Body of pancreas (tissue), 4 donors: ENCODE measurements at regions not wholly inside any gene's neighbourhood (a gene's known extent, or its start where the extent isn't known, plus 50 kb on each side); places are given as distances from the start of the nearest gene placed in this dataset.
"Not testable (repeated sequence)": the region's sequence is repeated elsewhere in the genome, so short reads cannot be mapped to it uniquely, and the experiment has no call there.

Experiments
- ATAC-seq: fragments of 150-250 bp; one replicate; pipeline ENCODE4 v1.9.1; 2016
- DNase-seq, 4 donors: peaks; one replicate each; pipeline ENCODE4 v3.0.0-alpha.2; 2019
- H3K27ac ChIP-seq, 4 donors: fragments of 200-600 bp; sonication (generic); 1 replicate in 3 of 4; 2 replicates in 1 of 4; pipeline versions ENCODE4 v1.5.1 to v1.6.1; 2016 to 2019; ENCODE audit warnings: mild to moderate bottlenecking in 1 of 4, mixed read lengths in 1 of 4, moderate library complexity in 1 of 4
- H3K27me3 ChIP-seq, 2 donors: fragments of 200-600 bp; sonication (generic); one replicate each; pipeline ENCODE4 v1.6.0; 2016; ENCODE audit warnings: mild to moderate bottlenecking in 1 of 2
- H3K36me3 ChIP-seq, 2 donors: fragments of 200-600 bp; sonication (generic); replicated peaks in 1 of 2; 2 replicates each; pipeline ENCODE4 v1.5.1; 2016; ENCODE audit warnings: low read depth in 2 of 2; ENCODE audit not compliant: insufficient read depth in 1 of 2
- H3K4me1 ChIP-seq: fragments of 200-600 bp; sonication (generic); one replicate; pipeline ENCODE4 v1.6.0; 2016
- H3K4me3 ChIP-seq, 2 donors: fragments of 200-600 bp; sonication (generic); 1 replicate in 1 of 2; 2 replicates in 1 of 2; pipeline ENCODE4 v1.5.1; 2016 to 2019
- H3K9me3 ChIP-seq, 3 donors: fragments of 200-600 bp; sonication (generic); 1 replicate in 2 of 3; 2 replicates in 1 of 3; pipeline ENCODE4 v1.5.1; 2016
- CTCF ChIP-seq, 7 experiments: fragments of 450-650 bp in 4 of 7; fragments of 200-600 bp in 3 of 7; sonication (generic) in 3 of 7; IDR thresholded peaks; one replicate each; pipeline ENCODE4 v1.5.1; 2016 to 2019; ENCODE audit warnings: antibody characterized with exemption in 7 of 7
- POLR2A ChIP-seq, 3 donors: fragments of 450-650 bp; IDR thresholded peaks; one replicate each; pipeline ENCODE4 v1.6.1; 2016; ENCODE audit warnings: antibody characterized with exemption in 3 of 3, mild to moderate bottlenecking in 2 of 3
- WGBS, 2 donors: methylation state at CpG; one replicate each; pipeline ENCODE4 v1.1.5; 2017; 5-methylcytosine and 5-hydroxymethylcytosine counted together
- intact Hi-C: fragments of 100-400 bp; cut with DNase I; formaldehyde crosslinking; loops from one replicate; pipeline ENCODE4 v1.15.1; 2023

GRCh38 chr13:97539651-97540610 lies 106.0 kb downstream of the RAP2A start:
- Histone ChIP-seq H3K36me3 (no peaks in the 10 kb centered on the region), H3K4me1 (no peaks in the 10 kb centered on the region), H3K27me3 (no peaks in the 10 kb centered on the region), H3K27ac (no peak overlapping the region), H3K4me3 (no peak overlapping the region), H3K9me3 (no peaks in the 10 kb centered on the region)
- no peak for ATAC-seq
- no peak for TF ChIP-seq CTCF (IDR thresholded peaks at IDR 0.05)
- TF ChIP-seq POLR2A (IDR thresholded peaks at IDR 0.05) = no peak
- intact Hi-C loops = no loop called here
- no peak for DNase-seq
- WGBS, 2 donors = 48 to 56% methylated on average over 4 of the region's 4 CpGs

- intact Hi-C loops = no loop called here
- Histone ChIP-seq H3K4me1 (no peaks in the 10 kb centered on the region), H3K4me3 (no peak overlapping the region), H3K36me3 (no peaks in the 10 kb centered on the region), H3K27me3 (no peaks in the 10 kb centered on the region), H3K27ac (no peak overlapping the region), H3K9me3 (no peaks in the 10 kb centered on the region)
- ATAC-seq = no peak
- 28 to 29% methylated on average over 6 of the region's 6 CpGs for WGBS, 2 donors
- TF ChIP-seq CTCF (IDR thresholded peaks at IDR 0.05) (no peak), POLR2A (IDR thresholded peaks at IDR 0.05) (no peak)
- DNase-seq = no peak
Observed at GRCh38 chr13:97540696-97541095, 106.7 kb downstream of the RAP2A start.

- DNase-seq = no peak
- TF ChIP-seq CTCF (IDR thresholded peaks at IDR 0.05) = no peak
- TF ChIP-seq POLR2A (IDR thresholded peaks at IDR 0.05) = no peak
- H3K27ac ChIP-seq = no peak overlapping the region
- intact Hi-C loops = no loop called here
- H3K4me3 ChIP-seq = no peak overlapping the region
- WGBS, 2 donors = 56 to 89% methylated on average over 3 to 4 of the region's 4 CpGs
- ATAC-seq = no peak
- H3K4me1 ChIP-seq = no peaks in the 10 kb centered on the region
- H3K27me3 ChIP-seq = no peaks in the 10 kb centered on the region
- H3K36me3 ChIP-seq = no peaks in the 10 kb centered on the region
- no peaks in the 10 kb centered on the region for H3K9me3 ChIP-seq
Observed at GRCh38 chr13:97542102-97542685, 108.2 kb downstream of the RAP2A start.

- Histone ChIP-seq H3K27me3 (no peaks in the 10 kb centered on the region), H3K36me3 (no peaks in the 10 kb centered on the region), H3K27ac (no peak overlapping the region), H3K4me1 (no peaks in the 10 kb centered on the region), H3K4me3 (no peak overlapping the region), H3K9me3 (no peaks in the 10 kb centered on the region)
- 75 to 79% methylated on average over 3 of the region's 3 CpGs for WGBS, 2 donors
- TF ChIP-seq POLR2A (IDR thresholded peaks at IDR 0.05) (no peak), CTCF (IDR thresholded peaks at IDR 0.05) (no peak)
- ATAC-seq (no peak), DNase-seq (no peak)
- intact Hi-C loops = no loop called here
Observed at GRCh38 chr13:97544031-97544765, 110.2 kb downstream of the RAP2A start.

- intact Hi-C loops, ATAC-seq, H3K27ac ChIP-seq: not testable (repeated sequence)
Observed at GRCh38 chr13:97544971-97545499, 111.1 kb downstream of the RAP2A start.

More at GRCh38 chr13:97544971-97545499, 111.1 kb downstream of the RAP2A start:
- not testable (repeated sequence) for H3K4me3 ChIP-seq, H3K9me3 ChIP-seq, H3K27me3 ChIP-seq, H3K4me1 ChIP-seq, DNase-seq, H3K36me3 ChIP-seq
- WGBS, 2 donors = 84 to 88% methylated on average over 9 to 21 of the region's 25 CpGs
